ENCODE measurements at regions not wholly inside any gene's neighbourhood (a gene's known extent, or its start where the extent isn't known, plus 50 kb on each side); places are given as distances from the start of the nearest gene placed in this dataset.

DNA sequence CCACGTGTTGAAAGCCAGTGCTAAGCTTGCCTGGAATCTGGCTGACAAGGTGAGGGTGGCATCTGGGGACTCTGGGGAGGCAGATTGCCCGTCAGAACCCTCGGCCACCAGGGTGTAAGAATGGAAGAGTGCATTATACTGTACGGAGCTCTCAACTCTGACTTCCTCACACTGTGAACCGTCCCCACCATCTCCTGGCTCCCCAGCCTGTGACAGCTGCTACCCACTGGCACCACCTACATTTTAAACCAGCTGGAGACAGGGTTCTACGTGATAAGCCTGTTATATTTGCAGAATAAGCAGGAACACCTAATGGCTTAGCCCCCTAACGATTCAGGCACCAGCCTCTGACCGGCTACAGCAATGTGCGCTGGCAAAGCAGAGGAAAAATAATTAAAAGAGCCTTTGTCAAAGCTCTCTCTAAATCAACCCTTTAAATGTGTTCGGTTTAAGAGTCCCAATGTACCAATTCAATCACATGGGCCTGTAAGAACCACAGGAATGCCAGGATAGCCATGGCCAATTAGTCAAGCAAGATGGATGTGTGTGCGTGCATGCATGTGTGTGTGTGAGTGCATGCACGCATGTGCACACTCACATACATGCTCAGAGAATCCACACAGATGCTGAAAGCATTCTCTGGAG lies 89.1 kb upstream of the TAB2 start:
- TF ChIP-seq, protein P1, sequence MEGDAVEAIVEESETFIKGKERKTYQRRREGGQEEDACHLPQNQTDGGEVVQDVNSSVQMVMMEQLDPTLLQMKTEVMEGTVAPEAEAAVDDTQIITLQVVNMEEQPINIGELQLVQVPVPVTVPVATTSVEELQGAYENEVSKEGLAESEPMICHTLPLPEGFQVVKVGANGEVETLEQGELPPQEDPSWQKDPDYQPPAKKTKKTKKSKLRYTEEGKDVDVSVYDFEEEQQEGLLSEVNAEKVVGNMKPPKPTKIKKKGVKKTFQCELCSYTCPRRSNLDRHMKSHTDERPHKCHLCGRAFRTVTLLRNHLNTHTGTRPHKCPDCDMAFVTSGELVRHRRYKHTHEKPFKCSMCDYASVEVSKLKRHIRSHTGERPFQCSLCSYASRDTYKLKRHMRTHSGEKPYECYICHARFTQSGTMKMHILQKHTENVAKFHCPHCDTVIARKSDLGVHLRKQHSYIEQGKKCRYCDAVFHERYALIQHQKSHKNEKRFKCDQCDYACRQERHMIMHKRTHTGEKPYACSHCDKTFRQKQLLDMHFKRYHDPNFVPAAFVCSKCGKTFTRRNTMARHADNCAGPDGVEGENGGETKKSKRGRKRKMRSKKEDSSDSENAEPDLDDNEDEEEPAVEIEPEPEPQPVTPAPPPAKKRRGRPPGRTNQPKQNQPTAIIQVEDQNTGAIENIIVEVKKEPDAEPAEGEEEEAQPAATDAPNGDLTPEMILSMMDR (IDR thresholded peaks at IDR 0.05; ENCODE audit: poor library complexity): no peak
- no peak for TF ChIP-seq EZH2 (IDR thresholded peaks at IDR 0.05; ENCODE audit: borderline replicate concordance)
- no peak for TF ChIP-seq EZH2phosphoT487 (IDR thresholded peaks at IDR 0.05; ENCODE audit: low read depth, severe bottlenecking, unreplicated experiment)

Data from hepatocyte (in vitro differentiated cells).